GM23338 (cell line): ENCODE measurements at regions not wholly inside any gene's neighbourhood (a gene's known extent, or its start where the extent isn't known, plus 50 kb on each side); places are given as distances from the start of the nearest gene placed in this dataset.

Experiments used
- CREB1 ChIP-seq: fragments of 250-450 bp; sonication (Bioruptor Pico); IDR thresholded peaks from 2 replicates; pipeline ENCODE4 v1.5.0; 2020; ENCODE audit warnings: low read depth, mild to moderate bottlenecking, moderate library complexity
- EZH2 ChIP-seq: fragments of 200-600 bp; sonication (generic); IDR thresholded peaks from one replicate; pipeline ENCODE4 v1.8.0; 2017; ENCODE audit warnings: antibody characterized with exemption, mild to moderate bottlenecking, low read depth; ENCODE audit not compliant: unreplicated experiment
- EZH2phosphoT487 ChIP-seq: fragments of 200-600 bp; sonication (generic); IDR thresholded peaks from one replicate; pipeline ENCODE4 v1.8.1; 2018; ENCODE audit warnings: antibody characterized with exemption; ENCODE audit not compliant: unreplicated experiment
- JUNB ChIP-seq: IDR thresholded peaks from one replicate; pipeline ENCODE4 v1.6.1; 2016; ENCODE audit warnings: antibody characterized with exemption; ENCODE audit not compliant: unreplicated experiment
- NANOG ChIP-seq: IDR thresholded peaks from 2 replicates; pipeline ENCODE4 v1.6.1; 2016; ENCODE audit warnings: antibody characterized with exemption, borderline replicate concordance
- POLR2AphosphoS5 ChIP-seq: IDR thresholded peaks from 2 replicates; pipeline ENCODE4 v1.6.1; 2016; ENCODE audit warnings: antibody characterized with exemption, low read depth
- REST ChIP-seq: IDR thresholded peaks from one replicate; pipeline ENCODE4 v1.6.1; 2018; ENCODE audit warnings: antibody characterized with exemption; ENCODE audit not compliant: unreplicated experiment
- STAT1 ChIP-seq: IDR thresholded peaks from one replicate; pipeline ENCODE4 v1.6.1; 2016; ENCODE audit warnings: antibody characterized with exemption; ENCODE audit not compliant: unreplicated experiment
- ZNF331 ChIP-seq: fragments of 250-450 bp; sonication (Bioruptor Pico); IDR thresholded peaks from 2 replicates; pipeline ENCODE4 v1.5.0; 2020; ENCODE audit warnings: low read depth, mild to moderate bottlenecking, moderate library complexity
- TF ChIP-seq, protein P1 (sequence below), 2 experiments: fragments of 200-600 bp in 1 of 2; sonication (generic) in 1 of 2; conservative IDR thresholded peaks; 2 replicates each; pipeline versions ENCODE4 v1.5.1 to v1.6.1; 2016 to 2017; ENCODE audit warnings: antibody characterized with exemption in 2 of 2, low read depth in 2 of 2, mild to moderate bottlenecking in 2 of 2, moderate library complexity in 1 of 2

- TF ChIP-seq, protein P1, sequence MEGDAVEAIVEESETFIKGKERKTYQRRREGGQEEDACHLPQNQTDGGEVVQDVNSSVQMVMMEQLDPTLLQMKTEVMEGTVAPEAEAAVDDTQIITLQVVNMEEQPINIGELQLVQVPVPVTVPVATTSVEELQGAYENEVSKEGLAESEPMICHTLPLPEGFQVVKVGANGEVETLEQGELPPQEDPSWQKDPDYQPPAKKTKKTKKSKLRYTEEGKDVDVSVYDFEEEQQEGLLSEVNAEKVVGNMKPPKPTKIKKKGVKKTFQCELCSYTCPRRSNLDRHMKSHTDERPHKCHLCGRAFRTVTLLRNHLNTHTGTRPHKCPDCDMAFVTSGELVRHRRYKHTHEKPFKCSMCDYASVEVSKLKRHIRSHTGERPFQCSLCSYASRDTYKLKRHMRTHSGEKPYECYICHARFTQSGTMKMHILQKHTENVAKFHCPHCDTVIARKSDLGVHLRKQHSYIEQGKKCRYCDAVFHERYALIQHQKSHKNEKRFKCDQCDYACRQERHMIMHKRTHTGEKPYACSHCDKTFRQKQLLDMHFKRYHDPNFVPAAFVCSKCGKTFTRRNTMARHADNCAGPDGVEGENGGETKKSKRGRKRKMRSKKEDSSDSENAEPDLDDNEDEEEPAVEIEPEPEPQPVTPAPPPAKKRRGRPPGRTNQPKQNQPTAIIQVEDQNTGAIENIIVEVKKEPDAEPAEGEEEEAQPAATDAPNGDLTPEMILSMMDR (conservative IDR thresholded peaks at IDR 0.05; ENCODE audit: low read depth in 2 of 2) = no peak
- TF ChIP-seq EZH2 = no peak
- no peak for TF ChIP-seq ZNF331 (CRISPR knock-in tag)
- TF ChIP-seq CREB1 = no peak
- no peak for TF ChIP-seq REST
- TF ChIP-seq POLR2AphosphoS5 = no peak
- no peak for TF ChIP-seq EZH2phosphoT487
- TF ChIP-seq JUNB = no peak
- TF ChIP-seq NANOG = no peak
- TF ChIP-seq STAT1 = no peak
Measured at GRCh38 chr11:24084956-24085355, 411.9 kb upstream of the LUZP2 start.
